GM06990 (cell line): ENCODE measurements at regions not wholly inside any gene's neighbourhood (a gene's known extent, or its start where the extent isn't known, plus 50 kb on each side); places are given as distances from the start of the nearest gene placed in this dataset.

Experiments
- DNase-seq: peaks from one replicate; pipeline ENCODE4 v3.0.0-alpha.2; 2011; ENCODE audit not compliant: insufficient read length; ENCODE audit errors: extremely low read depth
- H3K27me3 ChIP-seq: replicated peaks from 2 replicates; pipeline ENCODE4 v1.6.0; 2011; ENCODE audit warnings: low read length; ENCODE audit not compliant: control insufficient read depth, insufficient read depth
- H3K36me3 ChIP-seq: 2 replicates; pipeline ENCODE4 v1.5.1; 2011; ENCODE audit warnings: low read length; ENCODE audit not compliant: control insufficient read depth, insufficient read depth
- H3K4me3 ChIP-seq: replicated peaks from 2 replicates; pipeline ENCODE4 v1.5.1; 2011; ENCODE audit warnings: low read depth, mild to moderate bottlenecking, control low read depth, low read length
- CTCF ChIP-seq: IDR thresholded peaks from 2 replicates; pipeline ENCODE4 v1.5.1; 2011; ENCODE audit warnings: low read length, control low read depth, mild to moderate bottlenecking, inconsistent platforms; ENCODE audit not compliant: insufficient read depth, poor library complexity, severe bottlenecking

GRCh38 chr2:5905661-5906060, 213.5 kb downstream of the SOX11 start:
- DNase-seq = no peak
- Histone ChIP-seq H3K4me3 (no peak overlapping the region), H3K27me3 (no peaks in the 10 kb centered on the region), H3K36me3 (no peaks in the 10 kb centered on the region)
- no peak for TF ChIP-seq CTCF

- H3K36me3 ChIP-seq = no peaks in the 10 kb centered on the region
- no peaks in the 10 kb centered on the region for H3K27me3 ChIP-seq
- no peak for DNase-seq
- TF ChIP-seq CTCF = no peak
- H3K4me3 ChIP-seq = no peak overlapping the region
These were observed 215.9 kb downstream of the SOX11 start for GRCh38 chr2:5908071-5908470.

DNA sequence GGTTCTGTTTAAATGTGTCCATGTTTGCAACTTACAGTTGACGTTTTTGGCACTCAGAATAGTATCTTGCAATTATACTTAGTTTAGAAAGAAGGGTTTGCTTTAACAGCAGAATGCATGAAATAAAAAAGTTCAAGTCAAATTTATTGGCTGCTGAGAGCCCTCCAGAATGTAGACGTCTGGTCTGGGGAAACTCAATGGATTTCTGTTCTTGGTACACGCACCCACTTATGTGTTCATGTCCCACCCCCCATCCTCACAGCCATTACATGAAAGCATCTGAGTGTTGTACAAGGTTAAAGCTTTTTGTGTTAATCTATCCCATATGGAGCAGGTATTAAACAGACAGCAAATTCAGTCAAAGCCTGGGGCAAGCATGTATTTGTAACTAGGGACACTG, 219.5 kb downstream of the SOX11 start:
- H3K27me3 ChIP-seq = no peaks in the 10 kb centered on the region
- TF ChIP-seq CTCF = no peak
- DNase-seq = no peak
- H3K4me3 ChIP-seq = no peak overlapping the region
- no peaks in the 10 kb centered on the region for H3K36me3 ChIP-seq

- H3K27me3 ChIP-seq = no peaks in the 10 kb centered on the region
- DNase-seq = no peak
- no peak for TF ChIP-seq CTCF
- H3K4me3 ChIP-seq = no peak overlapping the region
- H3K36me3 ChIP-seq = no peaks in the 10 kb centered on the region
These were observed 221.7 kb downstream of the SOX11 start for GRCh38 chr2:5913711-5914395.

GRCh38 chr2:5914811-5915611, 222.8 kb downstream of the SOX11 start:
- Histone ChIP-seq H3K36me3 (no peaks in the 10 kb centered on the region), H3K27me3 (no peaks in the 10 kb centered on the region), H3K4me3 (no peak overlapping the region)
- no peak for DNase-seq
- TF ChIP-seq CTCF = no peak
